Adrenal gland (tissue), 9 donors: ENCODE measurements at regions not wholly inside any gene's neighbourhood (a gene's known extent, or its start where the extent isn't known, plus 50 kb on each side); places are given as distances from the start of the nearest gene placed in this dataset.
A peak's percentile ranks its signal among the peaks of the same experiment; 100 is the strongest.

Experiments used
- DNase-seq, 7 donors: peaks; one replicate each; pipeline ENCODE4 v3.0.0-alpha.2; 2019 to 2020
- H3K27ac ChIP-seq, 5 donors: fragments of 200-600 bp; sonication (generic) in 4 of 5; 1 replicate in 3 of 5; 2 replicates in 2 of 5; pipeline versions ENCODE4 v1.5.1 to v1.8.0; 2016 to 2020; ENCODE audit warnings: mild to moderate bottlenecking in 1 of 5
- H3K27me3 ChIP-seq: fragments of 200-600 bp; 2 replicates; pipeline ENCODE4 v1.8.0; 2021
- H3K36me3 ChIP-seq, 2 donors: fragments of 200-600 bp; replicated peaks in 1 of 2; 1 replicate in 1 of 2; 2 replicates in 1 of 2; pipeline versions ENCODE4 v1.5.1 to v1.8.0; 2018 to 2022
- H3K4me1 ChIP-seq, 2 donors: fragments of 200-600 bp; replicated peaks in 1 of 2; 1 replicate in 1 of 2; 2 replicates in 1 of 2; pipeline versions ENCODE4 v1.5.1 to v1.8.0; 2018 to 2021
- H3K4me3 ChIP-seq, 4 donors: fragments of 200-600 bp; sonication (generic) in 3 of 4; one replicate each; pipeline ENCODE4 v1.5.1; 2016 to 2018
- H3K9me3 ChIP-seq, 3 donors: fragments of 200-600 bp; sonication (generic) in 1 of 3; replicated peaks in 1 of 3; 1 replicate in 2 of 3; 2 replicates in 1 of 3; pipeline versions ENCODE4 v1.5.1 to v1.8.0; 2016 to 2021
- POLR2A ChIP-seq, 2 donors: fragments of 450-650 bp; IDR thresholded peaks; one replicate each; pipeline ENCODE4 v1.6.1; 2017; ENCODE audit warnings: antibody characterized with exemption in 2 of 2, mild to moderate bottlenecking in 2 of 2, moderate library complexity in 1 of 2
- WGBS, 4 donors: extraction: QIAGEN DNeasy Blood & Tissue Kit in 2 of 4; methylation state at CpG; one replicate each; pipeline versions ENCODE4 v1.1.5 to v1.1.7; 2013 to 2017; 5-methylcytosine and 5-hydroxymethylcytosine counted together
- intact Hi-C, 2 donors: fragments of 100-400 bp; cut with DNase I; formaldehyde crosslinking; loops; one replicate each; pipeline versions ENCODE4 v1.14.1 to v1.15.0; 2022 to 2023
- TF ChIP-seq, protein P1 (sequence below), 6 experiments: fragments of 450-650 bp in 4 of 6; fragments of 200-600 bp in 2 of 6; sonication (generic) in 1 of 6; IDR thresholded peaks; 1 replicate in 5 of 6; 2 replicates in 1 of 6; pipeline versions ENCODE4 v1.5.1 to v1.8.0; 2016 to 2021; ENCODE audit warnings: antibody characterized with exemption in 6 of 6, mild to moderate bottlenecking in 2 of 6, moderate library complexity in 1 of 6
- donor health status: healthy with polysubstance abuse.
- donor health status: Bipolar disorder and iron deficiency.
- donor health status: DM: yes; HTN: yes; CAD: no.
- donor health status: DM: no; HTN: no; CAD: no.
- donor health status: DM: no; HTN: no; CAD: no.

GRCh38 chr6:18846327-18846726, 459.2 kb downstream of the RNF144B start:
- Histone ChIP-seq H3K27ac (no peak overlapping the region), H3K4me1 (no peaks in the 10 kb centered on the region), H3K9me3 (no peaks in the 10 kb centered on the region), H3K4me3 (no peak overlapping the region), H3K27me3 (no peaks in the 10 kb centered on the region), H3K36me3 (no peaks in the 10 kb centered on the region)
- DNase-seq, result no peak
- intact Hi-C loops, result no loop called here
- WGBS, 4 donors, result 79 to 92% (median 84%) methylated on average over 3 of the region's 3 CpGs
- TF ChIP-seq POLR2A (IDR thresholded peaks at IDR 0.05), result no peak
- TF ChIP-seq, protein P1, sequence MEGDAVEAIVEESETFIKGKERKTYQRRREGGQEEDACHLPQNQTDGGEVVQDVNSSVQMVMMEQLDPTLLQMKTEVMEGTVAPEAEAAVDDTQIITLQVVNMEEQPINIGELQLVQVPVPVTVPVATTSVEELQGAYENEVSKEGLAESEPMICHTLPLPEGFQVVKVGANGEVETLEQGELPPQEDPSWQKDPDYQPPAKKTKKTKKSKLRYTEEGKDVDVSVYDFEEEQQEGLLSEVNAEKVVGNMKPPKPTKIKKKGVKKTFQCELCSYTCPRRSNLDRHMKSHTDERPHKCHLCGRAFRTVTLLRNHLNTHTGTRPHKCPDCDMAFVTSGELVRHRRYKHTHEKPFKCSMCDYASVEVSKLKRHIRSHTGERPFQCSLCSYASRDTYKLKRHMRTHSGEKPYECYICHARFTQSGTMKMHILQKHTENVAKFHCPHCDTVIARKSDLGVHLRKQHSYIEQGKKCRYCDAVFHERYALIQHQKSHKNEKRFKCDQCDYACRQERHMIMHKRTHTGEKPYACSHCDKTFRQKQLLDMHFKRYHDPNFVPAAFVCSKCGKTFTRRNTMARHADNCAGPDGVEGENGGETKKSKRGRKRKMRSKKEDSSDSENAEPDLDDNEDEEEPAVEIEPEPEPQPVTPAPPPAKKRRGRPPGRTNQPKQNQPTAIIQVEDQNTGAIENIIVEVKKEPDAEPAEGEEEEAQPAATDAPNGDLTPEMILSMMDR (IDR thresholded peaks at IDR 0.05), result no peak

DNA sequence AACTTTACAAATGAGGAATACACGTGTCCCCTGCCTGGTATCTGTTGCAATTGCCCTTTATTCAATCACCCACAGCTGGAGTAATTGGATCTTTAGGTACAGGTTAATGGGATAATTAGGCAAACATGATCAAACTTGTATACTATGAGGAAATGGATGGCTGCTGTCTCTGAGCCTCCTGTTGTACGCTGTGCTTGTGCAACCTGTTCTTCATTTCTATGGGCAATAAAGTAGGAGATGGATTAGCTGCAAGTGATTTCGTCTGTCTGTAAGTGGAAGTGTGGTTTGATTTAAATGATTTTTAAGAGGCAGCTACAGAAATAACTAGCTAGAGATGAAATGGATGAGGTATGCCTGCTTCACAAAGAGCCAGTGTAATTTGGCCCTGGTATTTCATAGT, 474.1 kb downstream of the RNF144B start:
- intact Hi-C loops, result no loop called here
- Histone ChIP-seq H3K4me3 (no peak overlapping the region), H3K27ac (no peak overlapping the region), H3K4me1 (no peaks in the 10 kb centered on the region), H3K27me3 (no peaks in the 10 kb centered on the region), H3K9me3 (no peaks in the 10 kb centered on the region), H3K36me3 (no peaks in the 10 kb centered on the region)
- TF ChIP-seq, protein P1 (IDR thresholded peaks at IDR 0.05), result no peak
- no peak for TF ChIP-seq POLR2A (IDR thresholded peaks at IDR 0.05)
- WGBS, 4 donors, result 0 to 40% (median 25%) methylated on average over 3 of the region's 3 CpGs
- DNase-seq, result no peak

- DNase-seq, result no peak
- WGBS, 4 donors, result 47 to 72% (median 61%) methylated on average over 2 of the region's 2 CpGs
- intact Hi-C loops, result no loop called here
These were observed 496.1 kb downstream of the RNF144B start for GRCh38 chr6:18883268-18883667.

GRCh38 chr6:18883851-18884250, 496.7 kb downstream of the RNF144B start:
- peak overlapping the region in 1 of 4 donors; percentile 5 for H3K4me3 ChIP-seq
- no peaks in the 10 kb centered on the region for H3K36me3 ChIP-seq
- TF ChIP-seq POLR2A (IDR thresholded peaks at IDR 0.05), result no peak
- TF ChIP-seq, protein P1 (IDR thresholded peaks at IDR 0.05), result no peak
- 35 to 43% (median 38%) methylated on average over 3 of the region's 3 CpGs for WGBS, 4 donors
- DNase-seq, result no peak
- intact Hi-C loops, result no loop called here
- H3K4me1 ChIP-seq, result no peaks in the 10 kb centered on the region
- no peaks in the 10 kb centered on the region for H3K9me3 ChIP-seq
- H3K27me3 ChIP-seq, result no peaks in the 10 kb centered on the region
- H3K27ac ChIP-seq, result no peak overlapping the region

More at GRCh38 chr6:18883268-18883667, 496.1 kb downstream of the RNF144B start:
- H3K4me1 ChIP-seq, result no peaks in the 10 kb centered on the region
- H3K36me3 ChIP-seq, result no peaks in the 10 kb centered on the region
- no peak overlapping the region for H3K4me3 ChIP-seq
- no peaks in the 10 kb centered on the region for H3K9me3 ChIP-seq
- no peak overlapping the region for H3K27ac ChIP-seq
- no peak for TF ChIP-seq POLR2A (IDR thresholded peaks at IDR 0.05)
- TF ChIP-seq, protein P1 (IDR thresholded peaks at IDR 0.05), result no peak
- no peaks in the 10 kb centered on the region for H3K27me3 ChIP-seq
